ENCODE measurements at regions not wholly inside any gene's neighbourhood (a gene's known extent, or its start where the extent isn't known, plus 50 kb on each side); places are given as distances from the start of the nearest gene placed in this dataset.
"Not testable (repeated sequence)": the region's sequence is repeated elsewhere in the genome, so short reads cannot be mapped to it uniquely, and the experiment has no call there.

- H3K9me3 ChIP-seq: peaks cover 16% of the 10 kb centered on the region; the same call in 2 of the 3 replicates
- no peaks in the 10 kb centered on the region for H3K4me1 ChIP-seq
- H3K4me2 ChIP-seq: no peak overlapping the region
- ChIA-PET CTCF (interaction anchor here (1.7 kb wide), 1 partner anchor 18 kb away, joined by 3 read pairs; no protein-coding TSS in a partner anchor), POLR2A (no interaction called here)
- TF ChIP-seq PHF8 (IDR thresholded peaks at IDR 0.05; ENCODE audit: borderline replicate concordance, low read depth) (no peak), RARB (CRISPR knock-in tag; IDR thresholded peaks at IDR 0.05) (no peak), SMC3 (IDR thresholded peaks at IDR 0.05) (no peak), JUNB (IDR thresholded peaks at IDR 0.05) (no peak), FOSB (CRISPR knock-in tag; IDR thresholded peaks at IDR 0.05) (no peak), TFCP2L1 (CRISPR knock-in tag; IDR thresholded peaks at IDR 0.05) (no peak), JUN (IDR thresholded peaks at IDR 0.05) (no peak), TP53 (CRISPR knock-in tag; IDR thresholded peaks at IDR 0.05) (no peak), EP300 (IDR thresholded peaks at IDR 0.05) (no peak), HOXB13 (CRISPR knock-in tag; IDR thresholded peaks at IDR 0.05; ENCODE audit: low read depth) (no peak), KDM1A (IDR thresholded peaks at IDR 0.05; ENCODE audit: low read depth) (no peak), ESRRA (IDR thresholded peaks at IDR 0.05; ENCODE audit: borderline replicate concordance, low read length) (no peak), MAZ (IDR thresholded peaks at IDR 0.05; ENCODE audit: borderline replicate concordance, low read depth, low read length) (no peak), EHMT2 (IDR thresholded peaks at IDR 0.05; ENCODE audit: low read depth) (no peak)
- TF ChIP-seq, protein P1, sequence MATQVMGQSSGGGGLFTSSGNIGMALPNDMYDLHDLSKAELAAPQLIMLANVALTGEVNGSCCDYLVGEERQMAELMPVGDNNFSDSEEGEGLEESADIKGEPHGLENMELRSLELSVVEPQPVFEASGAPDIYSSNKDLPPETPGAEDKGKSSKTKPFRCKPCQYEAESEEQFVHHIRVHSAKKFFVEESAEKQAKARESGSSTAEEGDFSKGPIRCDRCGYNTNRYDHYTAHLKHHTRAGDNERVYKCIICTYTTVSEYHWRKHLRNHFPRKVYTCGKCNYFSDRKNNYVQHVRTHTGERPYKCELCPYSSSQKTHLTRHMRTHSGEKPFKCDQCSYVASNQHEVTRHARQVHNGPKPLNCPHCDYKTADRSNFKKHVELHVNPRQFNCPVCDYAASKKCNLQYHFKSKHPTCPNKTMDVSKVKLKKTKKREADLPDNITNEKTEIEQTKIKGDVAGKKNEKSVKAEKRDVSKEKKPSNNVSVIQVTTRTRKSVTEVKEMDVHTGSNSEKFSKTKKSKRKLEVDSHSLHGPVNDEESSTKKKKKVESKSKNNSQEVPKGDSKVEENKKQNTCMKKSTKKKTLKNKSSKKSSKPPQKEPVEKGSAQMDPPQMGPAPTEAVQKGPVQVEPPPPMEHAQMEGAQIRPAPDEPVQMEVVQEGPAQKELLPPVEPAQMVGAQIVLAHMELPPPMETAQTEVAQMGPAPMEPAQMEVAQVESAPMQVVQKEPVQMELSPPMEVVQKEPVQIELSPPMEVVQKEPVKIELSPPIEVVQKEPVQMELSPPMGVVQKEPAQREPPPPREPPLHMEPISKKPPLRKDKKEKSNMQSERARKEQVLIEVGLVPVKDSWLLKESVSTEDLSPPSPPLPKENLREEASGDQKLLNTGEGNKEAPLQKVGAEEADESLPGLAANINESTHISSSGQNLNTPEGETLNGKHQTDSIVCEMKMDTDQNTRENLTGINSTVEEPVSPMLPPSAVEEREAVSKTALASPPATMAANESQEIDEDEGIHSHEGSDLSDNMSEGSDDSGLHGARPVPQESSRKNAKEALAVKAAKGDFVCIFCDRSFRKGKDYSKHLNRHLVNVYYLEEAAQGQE (IDR thresholded peaks at IDR 0.05): no peak
- FAIRE-seq: no peak
- no peak for ATAC-seq
- 89% methylated on average over 2 of the region's 2 CpGs for WGBS (ENCODE audit: missing lambda C conversion rate)
- H3K4me3 ChIP-seq: no peak overlapping the region
- H3K27ac ChIP-seq: 0 out of 6 replicates have a peak overlapping the region, but pooled peaks of 1 of the 2 experiments have one; percentile 27
- DNase-seq (ENCODE audit: low read depth in 1 of 2, low spot score in 1 of 2): no peak
Measured at GRCh38 chr9:16293610-16294009, 576.9 kb downstream of the BNC2 start.

DNA sequence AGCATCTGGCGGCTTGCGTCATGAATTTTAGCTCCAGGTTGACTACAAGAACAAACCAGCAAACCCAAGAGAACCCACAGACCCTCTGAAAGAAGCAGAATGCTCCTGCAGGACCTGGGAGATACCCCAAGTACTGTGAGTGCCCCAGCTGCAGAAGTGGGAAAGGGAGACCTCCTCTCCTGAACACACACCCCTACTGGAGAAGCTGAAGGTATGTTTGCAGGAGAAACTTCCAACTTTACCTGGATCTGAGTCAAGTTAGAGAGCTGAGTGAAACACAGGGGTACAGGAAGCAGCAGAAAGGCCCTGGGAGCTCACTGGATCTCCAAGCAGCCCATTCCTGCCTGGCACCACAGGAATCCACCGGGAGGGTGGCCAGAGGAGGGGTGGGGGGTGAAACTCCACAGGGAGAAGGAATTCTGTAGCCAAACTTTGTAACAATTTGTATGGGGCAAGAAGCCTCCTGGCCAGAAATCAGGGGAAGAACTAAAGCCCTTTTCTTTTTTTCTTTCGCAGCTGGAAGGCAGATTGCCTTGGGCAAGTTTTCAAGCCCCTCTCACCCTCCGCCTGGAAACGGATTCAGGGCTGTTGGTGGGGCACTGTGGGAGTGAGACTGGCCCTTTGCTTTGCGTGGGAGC, 576.2 kb downstream of the BNC2 start:
- H3K4me3 ChIP-seq: no peak overlapping the region
- FAIRE-seq (no peak), ATAC-seq (no peak), DNase-seq (ENCODE audit: low read depth in 1 of 2, low spot score in 1 of 2) (no peak)
- H3K4me1 ChIP-seq: no peaks in the 10 kb centered on the region
- WGBS (ENCODE audit: missing lambda C conversion rate): 76% methylated on average over 7 of the region's 7 CpGs
- H3K4me2 ChIP-seq: no peak overlapping the region
- ChIA-PET CTCF (no interaction called here), POLR2A (no interaction called here)
- 0 out of 6 replicates have a peak overlapping the region, but pooled peaks of 1 of the 2 experiments have one; percentile 27 for H3K27ac ChIP-seq
- TF ChIP-seq BCL3 (IDR thresholded peaks at IDR 0.05): no peak
- no peak for TF ChIP-seq GATA3 (IDR thresholded peaks at IDR 0.05; ENCODE audit: borderline replicate concordance)
- no peak for TF ChIP-seq TP53 (CRISPR knock-in tag; IDR thresholded peaks at IDR 0.05)
- TF ChIP-seq RCOR1 (IDR thresholded peaks at IDR 0.05; ENCODE audit: low read depth, low read length): no peak
- TF ChIP-seq, protein P2, sequence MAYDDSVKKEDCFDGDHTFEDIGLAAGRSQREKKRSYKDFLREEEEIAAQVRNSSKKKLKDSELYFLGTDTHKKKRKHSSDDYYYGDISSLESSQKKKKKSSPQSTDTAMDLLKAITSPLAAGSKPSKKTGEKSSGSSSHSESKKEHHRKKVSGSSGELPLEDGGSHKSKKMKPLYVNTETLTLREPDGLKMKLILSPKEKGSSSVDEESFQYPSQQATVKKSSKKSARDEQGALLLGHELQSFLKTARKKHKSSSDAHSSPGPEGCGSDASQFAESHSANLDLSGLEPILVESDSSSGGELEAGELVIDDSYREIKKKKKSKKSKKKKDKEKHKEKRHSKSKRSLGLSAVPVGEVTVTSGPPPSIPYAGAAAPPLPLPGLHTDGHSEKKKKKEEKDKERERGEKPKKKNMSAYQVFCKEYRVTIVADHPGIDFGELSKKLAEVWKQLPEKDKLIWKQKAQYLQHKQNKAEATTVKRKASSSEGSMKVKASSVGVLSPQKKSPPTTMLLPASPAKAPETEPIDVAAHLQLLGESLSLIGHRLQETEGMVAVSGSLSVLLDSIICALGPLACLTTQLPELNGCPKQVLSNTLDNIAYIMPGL (CRISPR knock-in tag; IDR thresholded peaks at IDR 0.05; ENCODE audit: borderline replicate concordance): no peak
- no peak for TF ChIP-seq HOXA7 (CRISPR knock-in tag; IDR thresholded peaks at IDR 0.05)
- no peak for TF ChIP-seq ZNF302 (CRISPR knock-in tag; IDR thresholded peaks at IDR 0.05)
- TF ChIP-seq MAZ (IDR thresholded peaks at IDR 0.05; ENCODE audit: borderline replicate concordance, low read depth, low read length): no peak
- TF ChIP-seq ZSCAN20 (CRISPR knock-in tag; IDR thresholded peaks at IDR 0.05): no peak
- no peak for TF ChIP-seq CHD2 (IDR thresholded peaks at IDR 0.05; ENCODE audit: low read length, partially characterized antibody)
- H3K9me3 ChIP-seq: peaks cover 16% of the 10 kb centered on the region; the same call in 2 of the 3 replicates

GRCh38 chr9:16294940-16295339, 575.5 kb downstream of the BNC2 start:
- H3K4me3 ChIP-seq; ATAC-seq; H3K27ac ChIP-seq; POLR2A ChIA-PET; H3K4me2 ChIP-seq; FAIRE-seq; H3K4me1 ChIP-seq; DNase-seq (ENCODE audit: low read depth in 1 of 2, low spot score in 1 of 2): not testable (repeated sequence)
- 82% methylated on average over 5 of the region's 5 CpGs for WGBS (ENCODE audit: missing lambda C conversion rate)
- CTCF ChIA-PET: interaction anchor here (0.8 kb wide), 1 partner anchor 10 kb away, joined by 5 read pairs; no protein-coding TSS in a partner anchor
- peaks cover 12% of the 10 kb centered on the region; the same call in 2 of the 3 replicates for H3K9me3 ChIP-seq

- H3K4me3 ChIP-seq; ATAC-seq; POLR2A ChIA-PET; FAIRE-seq; DNase-seq (ENCODE audit: low read depth in 1 of 2, low spot score in 1 of 2); CTCF ChIA-PET; H3K4me1 ChIP-seq; H3K27ac ChIP-seq; H3K4me2 ChIP-seq: not testable (repeated sequence)
- H3K9me3 ChIP-seq: peaks cover 12% of the 10 kb centered on the region; the same call in 2 of the 3 replicates
- WGBS (ENCODE audit: missing lambda C conversion rate): 43% methylated on average over 3 of the region's 3 CpGs
Measured at GRCh38 chr9:16299368-16299767, 571.1 kb downstream of the BNC2 start.
